GM12872 (cell line): ENCODE measurements at regions not wholly inside any gene's neighbourhood (a gene's known extent, or its start where the extent isn't known, plus 50 kb on each side); places are given as distances from the start of the nearest gene placed in this dataset.

Experiments
- CTCF ChIP-seq: IDR thresholded peaks from 3 replicates; pipeline ENCODE4 v1.5.1; 2011; ENCODE audit warnings: low read depth, mild to moderate bottlenecking, low read length, moderate library complexity; ENCODE audit not compliant: insufficient read depth

GRCh38 chr4:188305690-188306089, 166.4 kb downstream of the TRIML1 start:
- no peak for TF ChIP-seq CTCF

GRCh38 chr4:188307591-188307990, 168.3 kb downstream of the TRIML1 start:
- TF ChIP-seq CTCF = no peak

GRCh38 chr4:188308142-188308541, 168.9 kb downstream of the TRIML1 start:
- no peak for TF ChIP-seq CTCF

GRCh38 chr4:188316391-188316790, 177.2 kb downstream of the TRIML1 start:
- no peak for TF ChIP-seq CTCF

GRCh38 chr4:188328966-188329365, 189.7 kb downstream of the TRIML1 start:
- no peak for TF ChIP-seq CTCF

GRCh38 chr4:188329521-188329920, 190.3 kb downstream of the TRIML1 start:
- no peak for TF ChIP-seq CTCF

GRCh38 chr4:188332265-188332664, 193.0 kb downstream of the TRIML1 start:
- no peak for TF ChIP-seq CTCF

GRCh38 chr4:188336891-188337290, 197.7 kb downstream of the TRIML1 start:
- no peak for TF ChIP-seq CTCF
